ENCODE measurements at regions not wholly inside any gene's neighbourhood (a gene's known extent, or its start where the extent isn't known, plus 50 kb on each side); places are given as distances from the start of the nearest gene placed in this dataset.
"Not testable (repeated sequence)": the region's sequence is repeated elsewhere in the genome, so short reads cannot be mapped to it uniquely, and the experiment has no call there.

DNA sequence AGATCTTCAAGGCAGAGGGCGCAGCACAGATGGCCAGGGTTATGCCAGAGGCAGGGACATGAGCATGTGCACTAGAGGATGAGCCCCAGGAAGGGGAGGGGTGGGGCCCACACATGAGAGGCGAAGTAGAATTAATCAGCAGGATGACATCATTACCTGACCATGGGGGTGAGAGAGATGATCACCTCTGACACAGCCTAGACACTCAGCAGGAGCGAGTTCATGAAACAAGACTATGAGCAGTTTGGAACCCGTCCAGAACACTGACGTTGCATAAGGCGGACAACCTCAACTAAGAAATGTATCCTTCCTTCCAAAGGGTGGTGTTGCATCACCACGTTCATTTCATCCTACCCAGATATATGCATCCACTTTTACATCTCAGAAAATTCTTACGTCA lies 446.7 kb upstream of the TENM3 start:
- no peak for DNase-seq (ENCODE audit: low read depth in 2 of 2)

DNA sequence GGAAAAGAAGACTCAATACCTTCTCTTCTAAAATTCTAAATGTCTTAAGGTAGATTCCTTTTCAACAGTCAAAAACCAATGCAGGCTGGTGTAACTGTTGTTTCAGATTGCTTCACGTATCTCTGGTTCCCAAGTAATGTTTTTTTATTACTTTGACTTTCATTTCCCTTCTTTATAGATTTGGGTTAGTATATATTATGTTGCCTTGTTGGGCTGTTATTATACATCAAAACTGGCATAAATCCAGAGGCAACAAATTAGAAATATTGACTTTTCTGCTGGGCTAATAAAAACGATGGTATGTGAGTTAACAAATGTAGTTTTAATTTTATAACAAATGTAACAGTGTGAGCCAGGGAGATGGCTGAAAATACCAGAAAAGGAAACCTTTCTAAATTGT lies 444.7 kb upstream of the TENM3 start:
- no peak for DNase-seq (ENCODE audit: low read depth in 2 of 2)

DNA sequence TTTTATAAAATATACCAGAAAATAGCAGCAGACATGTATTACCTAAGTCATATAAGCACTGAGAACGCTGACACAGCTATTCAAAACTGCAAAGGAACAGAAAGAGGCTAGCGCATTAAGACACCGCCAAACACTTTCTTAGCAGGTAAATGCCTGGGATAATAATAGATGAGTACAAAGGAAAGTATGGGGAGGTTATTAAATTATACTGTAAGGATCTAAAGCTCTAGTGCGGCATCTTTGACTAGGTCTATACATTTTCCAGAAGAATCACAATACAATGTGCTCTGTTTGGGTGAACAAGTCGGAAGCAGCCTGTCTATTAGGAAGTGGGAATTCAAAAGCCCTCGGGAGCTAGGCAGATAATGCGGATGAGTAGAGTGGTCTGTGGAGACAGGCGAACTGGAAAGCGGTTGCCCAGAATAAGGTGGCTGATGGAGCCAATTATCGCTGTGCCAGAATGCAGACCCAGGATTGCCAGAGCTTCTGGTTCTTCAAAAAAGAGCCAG lies 443.6 kb upstream of the TENM3 start:
- DNase-seq (ENCODE audit: low read depth in 2 of 2): no peak

DNA sequence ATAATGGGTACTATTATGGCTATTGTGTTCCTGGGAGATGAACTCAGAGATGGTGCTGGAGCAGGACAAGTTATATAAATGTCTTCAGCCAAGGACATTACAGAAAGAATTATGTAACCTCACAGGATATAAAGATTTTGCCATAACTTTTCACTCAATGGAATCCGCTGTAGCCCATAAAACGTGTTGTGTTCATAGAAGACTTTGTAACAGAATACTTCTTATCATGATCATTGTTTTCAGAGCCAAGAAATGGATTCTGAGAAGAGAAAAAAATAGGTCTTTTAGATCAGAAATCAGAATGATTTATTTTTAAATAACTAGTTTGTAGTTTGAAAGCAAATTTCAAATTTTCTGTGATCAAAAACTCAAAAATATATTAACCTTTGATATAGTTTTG lies 441.0 kb upstream of the TENM3 start:
- DNase-seq (ENCODE audit: low read depth in 2 of 2): no peak

DNA sequence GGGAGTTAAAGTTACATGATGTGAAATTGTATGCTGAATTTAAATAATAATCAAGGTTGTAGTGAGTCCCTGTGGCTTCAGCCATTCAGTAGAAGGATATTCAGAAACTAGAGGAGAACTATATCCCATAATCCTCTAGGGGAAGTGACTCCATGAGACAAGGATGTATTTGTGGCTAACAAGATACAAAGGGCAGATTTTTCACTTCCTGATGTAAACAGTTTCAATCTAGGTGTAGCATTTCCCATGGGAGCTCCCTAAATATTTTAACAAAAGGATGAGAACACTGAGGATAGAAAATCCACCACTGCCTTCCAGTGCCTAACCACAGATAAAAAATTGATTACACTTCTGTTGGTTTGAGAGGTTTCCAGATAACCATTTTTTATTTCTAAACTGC lies 435.4 kb upstream of the TENM3 start:
- DNase-seq (ENCODE audit: low read depth in 2 of 2): no peak

DNA sequence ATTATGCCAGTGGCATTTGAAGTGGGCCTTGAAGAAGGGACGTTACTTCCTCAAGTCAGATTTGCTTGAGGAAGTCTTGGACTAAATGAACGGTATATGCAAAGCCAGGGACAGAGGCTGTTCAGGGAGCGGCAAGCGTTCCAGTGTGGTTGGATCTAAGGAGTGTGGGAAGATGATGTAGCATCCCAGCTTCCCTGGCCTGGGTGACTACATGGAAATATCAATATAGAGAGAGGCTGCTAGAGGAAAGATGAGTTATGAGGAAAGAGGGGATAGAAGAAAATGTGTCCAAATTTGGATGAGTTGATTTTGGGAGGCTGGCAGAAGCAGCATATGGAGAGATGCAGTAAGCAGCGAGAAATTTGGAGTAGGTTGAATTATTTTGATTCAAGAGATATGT lies 432.5 kb upstream of the TENM3 start:
- no peak for DNase-seq (ENCODE audit: low read depth in 2 of 2)

DNA sequence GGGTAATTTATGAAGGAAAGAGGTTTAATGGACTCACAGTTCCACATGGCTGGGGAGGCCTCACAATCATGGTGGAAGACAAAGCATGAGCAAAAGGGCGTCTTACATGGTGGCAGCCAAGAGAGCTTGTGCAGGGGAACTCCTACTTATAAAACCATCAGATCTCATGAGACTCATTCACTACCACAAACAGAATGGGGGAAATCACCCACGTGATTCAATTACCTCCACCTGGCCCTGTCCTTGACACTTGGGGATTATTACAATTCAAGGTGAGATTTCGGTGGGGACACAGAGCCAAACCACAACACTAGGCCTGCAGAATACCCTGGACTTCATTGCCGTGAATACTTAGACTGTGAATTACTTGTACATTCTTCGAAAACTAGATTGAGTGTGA lies 431.7 kb upstream of the TENM3 start:
- DNase-seq (ENCODE audit: low read depth in 2 of 2): not testable (repeated sequence)

DNA sequence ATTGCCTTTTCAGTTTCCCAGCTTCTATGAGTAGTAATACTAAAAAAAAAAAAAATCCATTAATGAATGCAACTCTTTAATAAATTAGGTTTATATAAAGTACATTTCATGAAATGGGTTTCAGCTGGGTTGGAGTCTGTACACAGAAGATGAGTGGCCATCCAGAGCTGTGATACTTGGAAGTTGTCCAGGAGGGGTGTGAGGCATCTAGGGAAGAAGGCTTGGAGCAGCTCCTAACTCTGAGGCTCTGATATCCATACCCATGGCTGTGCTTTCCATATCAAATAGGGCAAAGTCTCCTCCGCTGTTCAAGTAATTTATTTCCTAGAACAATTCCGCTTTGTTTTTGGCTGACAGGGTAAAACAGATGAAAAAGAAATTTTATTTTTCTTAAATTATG lies 423.3 kb upstream of the TENM3 start:
- no peak for DNase-seq (ENCODE audit: low read depth in 2 of 2)

DNA sequence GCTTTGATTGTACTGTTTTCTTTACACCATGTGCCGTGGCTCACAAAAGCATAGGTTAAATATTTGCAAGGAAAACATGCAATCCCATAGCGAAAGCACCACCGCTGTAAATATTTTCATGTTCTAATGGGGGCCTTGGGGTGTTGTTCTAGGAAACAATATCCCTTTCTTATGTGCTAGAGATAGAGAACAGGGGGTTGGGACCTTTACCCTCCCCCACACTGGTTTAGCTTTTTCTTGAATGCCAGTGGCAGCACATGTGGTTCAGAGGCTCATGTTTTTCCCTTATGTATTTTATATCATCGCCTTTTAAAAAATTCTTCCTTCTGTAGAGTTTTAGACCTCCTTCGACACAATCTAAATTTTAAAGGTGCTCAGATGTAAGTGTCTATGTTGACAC lies 422.6 kb upstream of the TENM3 start:
- DNase-seq (ENCODE audit: low read depth in 2 of 2): no peak

DNA sequence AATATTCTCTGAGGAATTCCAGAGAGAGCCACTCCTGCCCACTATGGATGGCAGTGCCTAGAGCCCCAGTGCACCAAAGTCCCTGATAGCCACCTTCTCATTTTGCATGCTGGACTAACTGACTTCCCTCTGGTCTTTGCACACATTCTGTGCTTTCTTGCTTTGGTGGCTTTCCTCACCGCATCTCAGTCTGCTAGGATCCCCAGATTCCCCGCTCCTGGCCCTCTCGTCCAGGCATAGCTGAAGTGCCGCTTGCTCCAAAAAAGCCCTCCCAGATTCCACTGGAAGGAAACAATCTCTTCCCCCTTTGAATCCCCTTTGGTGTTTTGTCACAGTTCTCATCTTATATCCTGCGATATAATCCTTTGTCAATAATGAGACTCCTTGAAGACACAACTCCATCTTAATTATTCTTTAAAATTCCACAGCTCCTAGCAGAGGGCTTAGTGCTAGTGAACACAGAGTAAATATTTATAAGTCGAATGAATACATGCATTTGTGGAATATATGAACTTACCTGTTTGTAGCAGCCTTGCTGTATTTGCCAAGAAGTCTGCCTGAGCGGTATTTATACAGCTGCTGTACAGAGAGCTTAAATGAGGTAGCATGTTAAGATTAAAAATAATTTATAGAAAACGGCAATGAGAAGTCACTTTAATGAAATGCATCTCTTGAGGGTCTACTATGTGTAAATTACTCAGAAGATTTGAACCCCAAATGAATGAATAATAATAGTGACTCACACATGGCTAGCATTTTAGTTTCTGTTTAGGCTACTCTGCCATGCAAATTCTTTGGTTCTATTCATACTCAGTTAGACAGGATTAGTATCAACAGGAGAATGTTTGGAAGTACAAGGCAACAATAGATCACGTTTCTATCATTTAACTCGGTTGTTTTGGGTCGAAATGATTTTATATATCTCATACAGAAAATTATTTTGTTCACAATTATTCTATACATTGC lies 421.9 kb upstream of the TENM3 start:
- DNase-seq (ENCODE audit: low read depth in 2 of 2): no peak

DNA sequence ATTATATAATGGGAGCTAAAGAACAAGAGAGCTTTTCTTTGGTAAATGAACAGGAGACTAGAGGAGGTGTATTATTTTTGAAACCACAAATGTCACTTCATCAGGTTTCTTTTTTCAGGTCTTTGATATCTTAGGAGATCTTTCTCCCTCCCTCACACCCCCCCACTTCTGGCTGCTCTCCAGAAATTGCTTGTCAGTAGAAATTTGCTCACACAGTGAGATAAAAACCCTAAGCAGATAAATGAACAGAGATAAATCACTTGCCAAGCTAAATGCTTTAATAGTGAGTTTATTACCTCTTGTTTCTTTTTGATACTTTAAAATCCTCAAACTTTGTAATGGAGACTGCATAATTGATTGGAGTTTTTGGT lies 421.2 kb upstream of the TENM3 start:
- DNase-seq (ENCODE audit: low read depth in 2 of 2): no peak

DNA sequence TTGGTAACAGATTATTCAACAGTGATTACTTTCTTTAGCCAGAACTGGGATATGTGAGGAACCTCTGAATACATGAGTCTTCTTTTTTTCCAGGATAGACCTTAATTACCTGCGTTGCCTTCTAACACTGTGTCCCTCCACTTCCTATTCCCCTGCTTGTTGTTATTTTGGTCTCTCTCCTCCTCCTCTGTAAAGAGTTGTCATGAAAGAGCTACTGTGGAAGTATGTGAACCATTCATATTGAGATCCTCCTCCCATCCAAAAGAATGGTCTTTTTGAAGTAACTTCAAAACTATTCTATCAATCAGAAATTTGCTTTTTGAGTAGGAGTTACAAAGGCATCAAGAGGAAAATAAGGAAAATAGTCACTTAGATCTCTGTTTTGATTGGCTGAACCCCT lies 420.0 kb upstream of the TENM3 start:
- DNase-seq (ENCODE audit: low read depth in 2 of 2): no peak

DNA sequence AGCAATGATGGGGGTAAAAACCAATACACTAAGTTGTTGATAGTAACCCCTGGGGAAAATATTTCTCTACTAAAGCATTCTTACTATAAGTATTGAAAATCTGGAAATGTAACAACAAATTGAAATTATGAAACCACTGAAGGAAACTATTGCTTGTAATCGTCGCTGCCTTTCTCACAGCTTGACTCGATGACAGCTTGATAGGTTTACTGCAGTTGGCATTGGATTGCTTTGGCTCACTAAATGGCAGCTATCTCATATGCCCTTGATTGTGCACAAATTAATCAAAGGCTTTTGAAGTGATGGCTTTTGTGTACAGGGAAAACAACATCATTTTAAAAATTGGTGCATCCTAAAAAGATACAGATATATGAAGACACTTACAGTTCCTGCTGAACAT lies 419.6 kb upstream of the TENM3 start:
- no peak for DNase-seq (ENCODE audit: low read depth in 2 of 2)

DNA sequence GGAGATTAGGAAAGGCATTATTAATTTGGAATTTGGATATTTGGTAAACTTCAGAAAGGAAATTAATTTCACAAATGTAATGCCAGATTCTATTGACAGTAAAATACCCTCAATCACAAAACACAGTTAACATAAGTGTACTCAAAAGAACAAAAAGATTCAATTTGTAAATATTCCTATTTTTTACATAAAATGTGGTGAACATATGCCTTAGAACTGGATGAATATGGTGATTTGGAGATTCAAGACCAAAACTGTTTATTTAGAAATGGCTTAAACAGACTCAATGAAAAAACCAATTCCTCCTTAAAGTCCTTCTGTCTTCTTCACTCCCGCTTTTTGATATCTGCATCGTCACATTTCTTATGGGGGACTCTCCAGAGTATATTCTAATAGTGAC lies 417.6 kb upstream of the TENM3 start:
- no peak for DNase-seq (ENCODE audit: low read depth in 2 of 2)

DNA sequence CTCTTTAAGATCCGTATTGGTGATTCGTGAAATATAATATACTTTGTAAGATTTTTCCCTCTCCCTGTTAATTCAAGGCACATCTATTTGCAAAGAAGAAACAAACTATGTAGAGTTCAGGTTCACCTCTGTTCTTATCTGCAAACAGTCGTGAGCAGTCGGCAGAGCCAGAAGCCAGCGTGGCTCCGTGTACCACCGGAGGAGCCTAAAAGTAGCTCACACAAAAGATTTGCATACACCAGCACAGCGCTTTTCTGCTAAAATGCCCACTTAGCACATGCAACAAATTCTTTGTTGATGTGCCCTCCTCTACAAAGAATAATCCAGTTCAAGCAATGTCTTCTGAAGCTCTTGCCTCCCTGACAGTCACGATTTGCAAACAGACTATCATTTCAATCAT lies 416.0 kb upstream of the TENM3 start:
- no peak for DNase-seq (ENCODE audit: low read depth in 2 of 2)

DNA sequence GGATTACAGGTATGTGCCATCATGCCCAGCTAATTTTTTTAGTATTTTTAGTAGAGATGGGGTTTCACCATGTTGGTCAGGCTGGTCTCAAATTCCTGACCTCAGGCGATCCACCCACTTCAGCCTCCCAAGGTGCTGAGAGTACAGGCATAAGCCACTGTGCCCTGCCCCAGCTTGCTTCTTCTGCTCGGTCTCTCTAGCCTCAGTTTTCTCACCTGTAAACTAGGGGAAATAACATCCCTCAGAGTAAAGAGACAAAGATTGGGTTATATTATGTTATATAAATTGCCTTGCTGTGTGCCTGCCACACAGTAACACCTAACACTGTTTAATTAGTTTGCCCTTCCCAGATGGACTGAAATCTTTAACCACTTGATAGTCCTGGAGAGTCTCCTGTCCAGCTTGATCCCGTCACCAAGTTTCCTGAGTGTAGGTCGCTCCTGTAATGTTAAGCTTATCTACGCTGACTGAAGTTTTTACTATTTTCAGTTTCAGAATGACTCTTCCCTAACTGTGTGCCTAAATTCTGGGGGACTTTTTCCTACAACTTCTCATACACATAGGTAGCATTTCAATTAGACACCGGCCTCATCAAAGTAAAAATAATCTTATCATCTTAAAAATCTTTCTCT lies 412.7 kb upstream of the TENM3 start:
- DNase-seq (ENCODE audit: low read depth in 2 of 2): no peak

DNA sequence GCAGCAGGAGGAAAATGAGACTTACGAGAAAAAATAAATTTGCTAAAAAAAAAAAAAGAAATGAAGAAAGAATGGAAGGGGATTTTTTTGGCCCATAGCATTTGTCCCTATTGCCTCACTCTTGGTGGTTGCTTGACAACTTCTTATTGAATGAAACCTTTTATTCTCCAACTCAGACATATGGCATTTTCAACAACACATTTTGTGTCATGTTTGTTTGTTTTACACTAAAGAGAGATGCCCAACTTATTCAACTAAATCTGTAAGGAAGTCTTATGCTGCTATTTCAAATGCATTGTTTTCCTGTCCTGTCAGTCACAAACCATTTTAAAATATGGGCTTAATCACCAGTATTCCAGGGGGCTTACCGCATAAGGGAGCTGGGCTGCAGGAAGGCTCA lies 409.1 kb upstream of the TENM3 start:
- no peak for DNase-seq (ENCODE audit: low read depth in 2 of 2)

DNA sequence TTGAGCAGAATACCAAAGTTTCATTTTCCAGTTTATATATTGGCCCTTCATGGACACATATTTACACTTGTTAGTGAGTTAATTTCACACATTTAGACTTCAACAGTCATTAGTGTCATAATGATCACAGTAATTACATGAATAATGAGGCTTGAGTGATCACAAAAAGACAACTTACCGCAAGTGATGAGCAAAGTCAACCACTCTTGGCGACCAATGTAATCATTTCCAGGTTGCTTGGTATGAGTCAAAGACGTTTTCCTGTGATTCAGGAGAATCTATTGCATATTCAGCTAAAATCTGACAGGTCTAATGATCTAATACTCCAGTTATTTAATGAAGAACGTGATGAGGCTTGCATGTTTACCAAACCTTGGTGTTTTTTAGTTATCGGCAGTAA lies 407.9 kb upstream of the TENM3 start:
- DNase-seq (ENCODE audit: low read depth in 2 of 2): no peak

DNA sequence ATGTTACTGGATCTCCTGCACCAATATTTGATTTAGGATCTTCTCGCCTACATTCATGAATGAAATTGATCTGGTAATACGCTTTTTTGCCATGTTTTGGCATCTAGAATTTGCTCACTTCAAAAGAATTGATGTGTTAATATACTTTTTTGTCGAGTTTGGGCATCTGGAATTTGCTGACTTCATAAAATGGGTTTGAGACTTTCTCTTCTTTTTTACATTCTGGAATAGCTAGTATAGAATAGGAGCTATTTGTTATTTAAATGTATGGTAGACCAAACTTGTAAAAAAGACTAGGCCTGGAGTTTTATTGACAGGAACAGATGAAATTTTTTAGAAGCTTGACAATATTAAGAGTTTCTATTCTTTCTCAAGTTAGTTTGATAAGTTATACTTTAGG lies 404.9 kb upstream of the TENM3 start:
- DNase-seq (ENCODE audit: low read depth in 2 of 2): no peak

DNA sequence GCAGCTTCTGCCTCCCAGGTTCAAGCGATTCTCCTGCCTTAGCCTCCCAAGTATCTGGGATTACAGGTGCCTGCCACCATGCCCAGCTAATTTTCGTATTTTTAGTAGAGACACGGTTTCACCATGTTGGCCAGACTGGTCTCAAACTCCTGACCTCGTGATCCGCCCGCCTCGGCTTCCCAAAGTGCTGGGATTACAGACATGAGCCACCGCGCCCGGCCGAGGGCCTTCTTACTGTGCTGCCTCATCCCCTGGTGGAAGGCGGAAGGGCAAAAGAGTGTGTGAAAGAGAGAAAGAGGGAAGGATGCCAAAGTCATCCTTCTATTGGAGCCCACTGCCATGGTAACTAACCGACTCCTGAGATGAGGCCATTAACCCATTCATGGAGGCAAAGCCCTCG lies 399.4 kb upstream of the TENM3 start:
- not testable (repeated sequence) for DNase-seq (ENCODE audit: low read depth in 2 of 2)

DNA sequence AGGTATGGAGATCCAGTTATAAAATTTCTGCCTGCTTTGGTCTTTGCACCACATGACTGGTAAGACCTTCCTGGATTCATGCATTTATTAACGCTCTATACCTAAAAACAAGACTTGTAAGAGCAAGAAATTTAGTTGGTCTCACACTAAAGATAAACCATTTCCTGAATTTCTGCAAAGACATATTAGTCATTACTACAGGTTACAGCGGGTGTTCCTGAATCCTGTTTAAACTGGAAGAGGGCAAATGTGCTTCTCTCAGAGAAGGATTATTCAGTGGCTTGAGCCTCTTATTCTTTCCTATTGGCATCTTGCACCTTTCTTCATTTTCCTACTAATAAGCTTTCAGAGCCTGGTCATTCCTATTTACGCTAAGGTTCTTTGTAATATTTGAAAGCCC lies 397.6 kb upstream of the TENM3 start:
- DNase-seq (ENCODE audit: low read depth in 2 of 2): no peak

DNA sequence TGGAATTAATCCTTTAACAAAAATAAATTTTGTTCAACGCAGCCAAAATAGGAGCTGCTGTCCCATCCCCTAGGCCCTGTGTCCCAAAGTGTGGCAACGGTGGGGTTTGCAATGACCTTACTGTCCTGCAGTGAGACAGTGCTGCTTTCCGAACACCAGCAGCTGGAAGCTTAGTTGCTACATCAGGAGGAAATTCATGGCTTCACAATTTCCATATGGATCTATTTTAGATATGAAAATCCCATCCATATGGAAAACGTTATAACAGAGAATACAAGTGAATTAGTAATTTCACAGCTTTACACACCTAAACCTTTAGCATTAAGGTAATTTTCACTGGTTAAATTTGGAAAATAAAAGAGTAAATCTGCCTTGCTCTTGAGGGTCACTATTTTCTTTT lies 396.3 kb upstream of the TENM3 start:
- DNase-seq (ENCODE audit: low read depth in 2 of 2): no peak

DNA sequence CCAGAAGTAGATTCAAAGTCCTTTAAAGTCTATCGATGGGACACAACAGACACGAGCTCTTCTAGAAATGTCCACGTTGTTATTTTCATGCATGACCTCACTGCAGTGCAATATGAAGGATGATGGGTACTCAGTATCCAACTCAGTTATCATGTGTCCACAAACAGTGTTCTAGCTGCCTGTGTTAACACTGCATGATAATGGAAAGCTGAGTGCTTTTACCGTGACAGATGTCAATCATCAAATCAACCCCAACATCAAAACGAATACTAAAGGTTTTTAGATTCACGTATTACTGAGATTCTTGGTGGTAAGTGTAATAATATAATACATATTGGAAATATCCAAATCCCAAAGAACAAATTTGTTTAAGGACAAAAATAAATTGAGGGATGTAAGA lies 394.8 kb upstream of the TENM3 start:
- DNase-seq (ENCODE audit: low read depth in 2 of 2): no peak
